ENCODE measurements at regions not wholly inside any gene's neighbourhood (a gene's known extent, or its start where the extent isn't known, plus 50 kb on each side); places are given as distances from the start of the nearest gene placed in this dataset.

DNA sequence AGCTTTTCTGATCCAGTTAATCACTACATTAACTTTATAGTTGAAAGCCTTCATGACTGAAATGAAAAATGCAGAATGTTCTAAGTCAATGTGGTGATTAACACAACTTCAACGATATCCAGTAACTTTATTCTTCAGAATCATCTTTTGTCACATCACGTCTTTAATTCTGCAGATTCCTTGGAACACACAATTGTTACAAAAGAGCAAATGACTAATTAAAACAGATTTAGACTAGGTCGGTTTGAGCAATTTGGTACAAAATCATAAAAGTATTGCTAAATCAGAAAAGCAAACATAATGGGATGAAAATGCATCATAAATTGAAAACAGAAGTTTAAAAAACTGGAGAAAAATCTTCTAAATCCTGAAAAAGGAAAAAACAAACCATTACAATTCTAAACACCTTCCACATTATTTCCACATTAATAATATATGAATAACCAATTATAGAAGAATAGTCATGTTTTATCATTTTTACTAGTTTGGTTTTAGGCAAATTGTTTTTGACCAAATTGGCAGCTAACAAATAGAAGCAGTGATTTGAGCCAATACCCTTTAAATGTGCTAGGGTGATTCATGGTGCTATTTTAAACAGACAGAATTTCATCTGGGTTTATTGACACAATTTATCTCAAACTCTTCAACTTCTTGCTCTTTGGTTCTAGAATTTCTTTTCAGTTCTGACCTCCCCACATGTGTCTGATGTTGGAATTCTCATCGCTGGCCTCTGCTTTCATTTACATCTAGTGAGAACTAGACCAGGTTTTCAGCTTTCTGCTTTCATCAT lies 468.1 kb upstream of the PTBP2 start:
- DNase-seq (no peak), ATAC-seq (ENCODE audit: low FRiP score in 2 of 2) (no peak)
- H3K27ac ChIP-seq, result no peak overlapping the region
- H3K4me3 ChIP-seq, result no peak overlapping the region
- no peaks in the 10 kb centered on the region for H3K36me3 ChIP-seq
- H3K9me3 ChIP-seq, result no peaks in the 10 kb centered on the region
- no peaks in the 10 kb centered on the region for H3K27me3 ChIP-seq
- no peaks in the 10 kb centered on the region for H3K4me1 ChIP-seq
- no peak for TF ChIP-seq POLR2A (IDR thresholded peaks at IDR 0.05)
- no peak for TF ChIP-seq EP300 (IDR thresholded peaks at IDR 0.05)
- no peak for TF ChIP-seq POLR2AphosphoS5 (IDR thresholded peaks at IDR 0.05)
- TF ChIP-seq, protein P1, sequence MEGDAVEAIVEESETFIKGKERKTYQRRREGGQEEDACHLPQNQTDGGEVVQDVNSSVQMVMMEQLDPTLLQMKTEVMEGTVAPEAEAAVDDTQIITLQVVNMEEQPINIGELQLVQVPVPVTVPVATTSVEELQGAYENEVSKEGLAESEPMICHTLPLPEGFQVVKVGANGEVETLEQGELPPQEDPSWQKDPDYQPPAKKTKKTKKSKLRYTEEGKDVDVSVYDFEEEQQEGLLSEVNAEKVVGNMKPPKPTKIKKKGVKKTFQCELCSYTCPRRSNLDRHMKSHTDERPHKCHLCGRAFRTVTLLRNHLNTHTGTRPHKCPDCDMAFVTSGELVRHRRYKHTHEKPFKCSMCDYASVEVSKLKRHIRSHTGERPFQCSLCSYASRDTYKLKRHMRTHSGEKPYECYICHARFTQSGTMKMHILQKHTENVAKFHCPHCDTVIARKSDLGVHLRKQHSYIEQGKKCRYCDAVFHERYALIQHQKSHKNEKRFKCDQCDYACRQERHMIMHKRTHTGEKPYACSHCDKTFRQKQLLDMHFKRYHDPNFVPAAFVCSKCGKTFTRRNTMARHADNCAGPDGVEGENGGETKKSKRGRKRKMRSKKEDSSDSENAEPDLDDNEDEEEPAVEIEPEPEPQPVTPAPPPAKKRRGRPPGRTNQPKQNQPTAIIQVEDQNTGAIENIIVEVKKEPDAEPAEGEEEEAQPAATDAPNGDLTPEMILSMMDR (IDR thresholded peaks at IDR 0.05), result no peak
- WGBS, 2 donors, result 71% methylated on average over 4 of the region's 4 CpGs

DNA sequence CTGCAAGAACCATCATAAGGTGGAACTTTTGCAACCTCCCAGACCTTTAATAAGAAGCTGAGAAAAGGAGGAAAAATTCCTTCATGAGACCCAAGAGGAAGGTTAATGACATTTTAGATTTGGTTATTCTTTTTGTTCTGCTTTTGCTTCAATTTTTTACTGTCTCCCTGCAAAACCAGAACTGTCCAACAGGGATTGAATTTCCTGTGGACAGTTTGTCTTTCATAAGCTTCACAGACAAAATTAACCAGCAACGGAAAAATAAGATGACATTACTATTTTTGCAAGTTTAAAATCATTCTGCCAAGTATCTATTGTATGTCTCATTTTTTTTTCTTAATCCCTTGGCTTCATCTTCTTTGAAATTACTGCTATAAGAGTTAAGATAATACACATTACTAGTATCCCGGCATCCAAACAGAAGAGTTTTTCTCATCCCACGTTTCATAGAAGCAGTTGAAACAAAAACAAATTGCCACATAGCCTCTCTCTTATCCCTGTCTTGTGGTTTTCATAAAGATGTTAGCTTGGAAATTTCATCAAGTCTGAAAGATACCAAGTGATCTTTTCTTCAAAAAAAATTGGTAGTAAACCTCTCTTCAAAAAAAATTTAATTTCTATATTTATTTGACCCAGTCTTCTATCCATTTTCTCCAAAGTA lies 465.3 kb upstream of the PTBP2 start:
- Histone ChIP-seq H3K4me3 (no peak overlapping the region), H3K9me3 (no peaks in the 10 kb centered on the region), H3K27me3 (no peaks in the 10 kb centered on the region), H3K36me3 (no peaks in the 10 kb centered on the region), H3K4me1 (no peaks in the 10 kb centered on the region), H3K27ac (no peak overlapping the region)
- DNase-seq (no peak), ATAC-seq (ENCODE audit: low FRiP score in 2 of 2) (no peak)
- TF ChIP-seq POLR2A (IDR thresholded peaks at IDR 0.05), result no peak
- no peak for TF ChIP-seq EP300 (IDR thresholded peaks at IDR 0.05)
- TF ChIP-seq, protein P1 (IDR thresholded peaks at IDR 0.05), result no peak
- no peak for TF ChIP-seq POLR2AphosphoS5 (IDR thresholded peaks at IDR 0.05)
- WGBS, 2 donors, result 73 to 74% methylated on average over 3 of the region's 3 CpGs

DNA sequence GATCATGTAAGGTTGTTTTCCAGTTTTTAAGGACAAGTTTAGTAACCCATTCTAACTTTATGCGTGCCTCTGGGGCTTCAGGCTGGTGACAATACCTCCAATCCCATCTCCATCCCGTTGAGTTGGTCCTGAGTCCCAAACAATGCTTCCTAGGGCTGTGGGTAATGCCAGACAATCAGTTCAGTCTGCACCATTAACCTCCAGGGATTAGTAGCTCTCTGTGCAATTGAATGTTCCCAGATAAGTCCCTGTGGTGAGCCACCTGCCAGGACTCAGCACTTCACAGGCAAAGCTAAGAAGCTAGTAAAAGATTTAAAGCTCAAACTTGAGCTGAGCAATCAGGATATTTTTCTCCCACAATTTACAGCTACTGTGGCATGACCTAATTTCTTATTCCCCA lies 462.2 kb upstream of the PTBP2 start:
- H3K27me3 ChIP-seq, result no peaks in the 10 kb centered on the region
- H3K36me3 ChIP-seq, result no peaks in the 10 kb centered on the region
- no peak overlapping the region for H3K4me3 ChIP-seq
- H3K9me3 ChIP-seq, result no peaks in the 10 kb centered on the region
- DNase-seq, result no peak
- 45 to 49% methylated on average over 2 of the region's 2 CpGs for WGBS, 2 donors
- TF ChIP-seq POLR2AphosphoS5 (IDR thresholded peaks at IDR 0.05) (no peak), EP300 (IDR thresholded peaks at IDR 0.05) (no peak), POLR2A (IDR thresholded peaks at IDR 0.05) (no peak)
- TF ChIP-seq, protein P1 (IDR thresholded peaks at IDR 0.05), result no peak
- no peak for ATAC-seq (ENCODE audit: low FRiP score in 2 of 2)
- H3K27ac ChIP-seq, result no peak overlapping the region
- no peaks in the 10 kb centered on the region for H3K4me1 ChIP-seq

DNA sequence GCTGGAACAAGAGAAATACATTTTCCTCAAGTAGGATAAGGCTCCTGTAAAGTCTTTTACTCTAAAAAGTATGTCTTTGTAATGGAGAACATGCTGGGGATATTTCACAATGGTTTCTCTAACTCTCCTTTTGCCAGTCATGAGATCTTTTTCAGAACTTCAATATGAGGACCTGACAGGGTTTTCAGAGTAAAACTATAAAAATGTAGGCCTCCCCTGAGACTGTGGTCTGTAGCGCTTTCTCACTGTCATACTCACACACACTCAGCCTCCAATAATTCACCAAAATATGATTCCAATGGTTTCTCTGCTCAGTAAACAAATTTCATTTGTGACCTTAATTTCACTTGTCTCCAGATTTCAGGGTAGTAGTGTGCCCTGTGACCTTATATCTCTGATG lies 440.1 kb upstream of the PTBP2 start:
- no peak for TF ChIP-seq POLR2AphosphoS5 (IDR thresholded peaks at IDR 0.05)
- no peak for TF ChIP-seq EP300 (IDR thresholded peaks at IDR 0.05)
- no peak for TF ChIP-seq POLR2A (IDR thresholded peaks at IDR 0.05)
- TF ChIP-seq, protein P1 (IDR thresholded peaks at IDR 0.05), result no peak
- H3K27ac ChIP-seq, result no peak overlapping the region
- no peaks in the 10 kb centered on the region for H3K27me3 ChIP-seq
- ATAC-seq (ENCODE audit: low FRiP score in 2 of 2) (no peak), DNase-seq (no peak)
- WGBS, 2 donors, result 87 to 100% methylated on average over 1 of the region's 1 CpG
- H3K36me3 ChIP-seq, result no peaks in the 10 kb centered on the region
- H3K4me1 ChIP-seq, result no peaks in the 10 kb centered on the region
- no peak overlapping the region for H3K4me3 ChIP-seq
- no peaks in the 10 kb centered on the region for H3K9me3 ChIP-seq

All from upper lobe of left lung (tissue), 6 donors.